Right ventricle myocardium superior (tissue), 1 donor: ENCODE measurements at regions not wholly inside any gene's neighbourhood (a gene's known extent, or its start where the extent isn't known, plus 50 kb on each side); places are given as distances from the start of the nearest gene placed in this dataset.

Source experiments
- ATAC-seq: fragments of 200-7000 bp; cut with Tn5 transposase; one replicate; pipeline ENCODE4 v1.9.1; 2020; ENCODE audit warnings: mild to moderate bottlenecking; ENCODE audit not compliant: poor library complexity
- DNase-seq: peaks from one replicate; pipeline ENCODE4 v3.0.0-alpha.2; 2020
- intact Hi-C: fragments of 100-400 bp; cut with DNase I; formaldehyde crosslinking; loops from one replicate; pipeline ENCODE4 v1.11.2; 2022
- donor health status: DM: no; HTN: yes; CAD: no; lungs with severe emphysema.

DNA sequence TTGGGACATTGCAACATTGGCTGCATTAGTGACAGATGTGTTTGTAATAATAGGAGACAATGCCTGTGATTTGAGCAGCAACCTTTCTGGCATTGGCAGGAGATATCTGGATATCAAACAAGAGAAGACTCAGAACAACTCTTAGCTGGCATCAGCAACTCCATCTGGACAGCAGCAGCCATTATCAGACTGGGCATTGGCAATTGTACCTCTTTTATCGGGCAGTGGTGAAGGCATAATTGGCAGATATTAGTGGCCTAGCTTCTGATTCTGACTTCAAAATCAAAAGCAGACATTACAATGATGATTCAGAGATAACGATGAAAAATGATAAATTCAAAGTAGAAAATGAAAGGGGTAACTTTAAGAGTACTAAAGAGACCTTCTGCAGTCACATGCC, 1193.7 kb downstream of the EFNB2 start:
- DNase-seq: no peak
- ATAC-seq: no peak
- intact Hi-C loops: no loop called here

DNA sequence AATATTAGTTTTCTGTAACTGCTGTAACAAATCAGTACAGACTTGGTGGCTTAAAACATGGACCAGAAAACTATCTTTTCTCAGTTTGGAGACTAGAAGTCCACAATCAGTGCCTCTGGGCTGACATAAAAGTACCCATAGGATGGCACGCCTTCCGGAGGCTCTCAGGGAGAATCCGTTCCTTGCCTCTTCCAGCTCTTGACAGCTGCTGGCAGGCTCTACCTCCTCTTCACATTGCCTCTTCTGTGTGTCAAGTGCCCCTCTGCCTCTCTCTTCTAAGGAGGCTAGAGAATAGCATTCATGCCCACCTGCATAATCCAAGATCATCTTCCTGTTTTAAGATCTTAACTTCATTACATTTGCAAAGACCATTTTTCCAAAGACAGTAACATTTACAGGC, 1194.2 kb downstream of the EFNB2 start:
- DNase-seq: no peak
- intact Hi-C loops: no loop called here
- no peak for ATAC-seq

DNA sequence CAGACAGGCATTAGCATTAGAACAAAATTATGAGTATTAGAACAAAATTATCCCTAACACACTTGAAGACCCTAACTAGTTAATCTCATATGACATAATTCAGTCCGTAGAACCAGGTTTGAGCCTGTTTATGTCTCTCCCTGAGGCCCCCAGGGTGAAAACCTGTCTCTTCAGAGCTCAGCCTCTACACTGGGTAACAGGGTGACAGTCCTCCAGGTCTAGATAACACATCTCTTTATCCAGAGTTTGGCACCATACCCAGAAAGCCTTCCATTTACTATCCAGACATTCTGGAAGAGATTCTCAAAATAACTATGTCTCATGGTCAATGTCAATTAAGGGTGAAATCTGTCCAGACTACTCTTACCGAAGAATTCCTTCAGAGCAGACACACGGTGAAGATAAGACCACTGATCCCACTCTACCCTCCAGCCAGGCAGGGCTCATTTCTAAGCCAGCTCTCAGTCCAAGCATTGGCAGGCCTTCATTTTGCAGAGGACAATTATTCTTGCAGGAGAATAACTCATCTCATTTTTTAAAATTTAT, 1195.3 kb downstream of the EFNB2 start:
- intact Hi-C loops: no loop called here
- no peak for DNase-seq
- no peak for ATAC-seq

DNA sequence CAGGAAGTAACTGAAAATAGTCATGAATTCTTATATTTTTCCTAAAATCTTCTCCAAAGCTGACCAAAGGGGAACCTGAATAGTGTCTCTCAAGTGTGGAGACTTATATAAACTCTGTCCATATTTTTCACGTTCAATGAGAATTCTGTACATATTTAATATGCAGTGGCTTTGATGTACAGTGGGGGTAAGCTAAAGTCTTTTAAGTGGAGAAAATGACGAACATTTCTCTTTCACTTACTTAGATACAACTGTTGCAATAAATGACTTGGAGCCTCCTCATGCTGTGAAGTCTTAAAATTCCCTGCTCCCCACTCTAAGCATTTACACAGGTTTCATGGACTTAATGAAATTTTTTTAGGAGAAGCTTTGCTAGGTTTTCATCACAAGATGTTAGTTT, 1196.7 kb downstream of the EFNB2 start:
- DNase-seq (no peak), ATAC-seq (no peak)
- intact Hi-C loops: no loop called here

DNA sequence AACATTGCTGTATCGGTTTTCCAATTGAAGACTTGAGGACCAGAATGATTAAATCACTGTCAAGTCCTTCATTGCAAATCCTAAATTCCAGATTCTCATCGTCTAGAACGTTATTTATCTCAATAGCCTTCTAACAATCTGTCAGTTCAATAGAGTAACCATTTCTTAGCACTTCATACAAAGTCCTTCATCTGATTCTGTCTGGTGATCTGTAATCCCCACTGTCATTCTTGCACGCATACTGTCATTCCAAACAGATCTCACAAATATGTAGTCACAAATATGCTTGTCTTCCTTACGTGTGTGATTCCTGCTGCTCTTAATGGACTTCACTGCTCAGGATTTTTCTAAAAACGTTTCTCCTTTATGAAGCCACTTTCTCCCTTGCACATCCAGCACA, 1197.5 kb downstream of the EFNB2 start:
- intact Hi-C loops: no loop called here
- DNase-seq: no peak
- ATAC-seq: no peak

DNA sequence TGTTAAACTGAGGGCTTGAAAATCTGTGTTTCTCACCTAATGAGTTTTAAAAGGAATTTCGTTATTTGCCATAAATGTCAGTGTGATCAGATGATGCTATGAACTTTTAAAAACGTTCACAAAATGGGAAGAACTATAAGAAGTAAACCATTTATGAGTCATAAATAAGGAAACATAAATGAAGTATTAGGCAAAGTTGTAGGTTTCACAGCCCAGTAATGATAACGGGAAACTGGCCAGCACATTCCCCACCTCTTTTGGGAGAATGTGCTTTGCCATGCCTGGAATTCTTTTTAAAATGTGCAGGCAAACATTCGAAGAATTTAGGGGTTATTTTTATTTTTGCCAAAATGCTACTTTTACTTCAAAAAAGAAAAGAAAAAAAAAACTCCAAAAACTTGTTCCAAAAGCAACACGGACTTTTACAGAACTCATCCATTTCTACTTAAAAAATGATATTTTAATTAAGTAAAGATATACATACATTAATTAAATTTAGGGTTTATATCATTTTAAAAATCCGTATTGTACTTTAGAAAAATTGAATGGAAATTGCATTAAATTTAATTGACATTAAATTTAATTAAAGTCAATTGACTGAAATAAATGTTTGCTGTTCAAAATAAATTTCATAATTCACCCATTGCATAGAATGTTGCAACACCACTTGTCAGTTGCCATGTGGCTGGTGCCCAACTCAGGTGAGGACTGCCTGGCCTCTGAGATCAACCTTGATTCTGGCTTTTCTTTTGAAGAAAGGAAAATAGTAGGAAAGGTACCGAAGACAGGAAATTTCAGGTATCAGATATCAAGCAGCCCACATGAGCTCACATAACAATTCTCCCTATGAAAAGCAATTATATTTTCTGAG, 1198.5 kb downstream of the EFNB2 start:
- ATAC-seq (no peak), DNase-seq (no peak)
- intact Hi-C loops: no loop called here

DNA sequence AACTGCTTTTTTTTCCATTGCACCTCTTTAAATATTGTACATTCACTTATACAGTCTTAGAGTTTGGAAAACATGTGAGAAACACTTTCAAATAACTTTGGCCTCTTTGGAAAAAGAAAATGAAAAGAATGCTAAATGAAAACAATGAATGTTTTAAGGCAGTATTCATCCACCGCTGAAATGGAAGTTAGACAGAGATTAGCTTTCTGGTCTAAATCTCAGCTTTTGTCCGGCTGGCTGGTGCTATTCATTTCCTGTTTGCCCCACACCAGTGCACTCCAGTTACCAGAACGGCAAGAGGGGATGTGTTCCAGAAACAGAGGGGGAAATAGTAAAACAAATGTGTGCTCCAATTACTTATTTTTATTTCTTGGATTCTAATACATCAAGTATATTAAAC, 1201.3 kb downstream of the EFNB2 start:
- DNase-seq (no peak), ATAC-seq (no peak)
- intact Hi-C loops: no loop called here

DNA sequence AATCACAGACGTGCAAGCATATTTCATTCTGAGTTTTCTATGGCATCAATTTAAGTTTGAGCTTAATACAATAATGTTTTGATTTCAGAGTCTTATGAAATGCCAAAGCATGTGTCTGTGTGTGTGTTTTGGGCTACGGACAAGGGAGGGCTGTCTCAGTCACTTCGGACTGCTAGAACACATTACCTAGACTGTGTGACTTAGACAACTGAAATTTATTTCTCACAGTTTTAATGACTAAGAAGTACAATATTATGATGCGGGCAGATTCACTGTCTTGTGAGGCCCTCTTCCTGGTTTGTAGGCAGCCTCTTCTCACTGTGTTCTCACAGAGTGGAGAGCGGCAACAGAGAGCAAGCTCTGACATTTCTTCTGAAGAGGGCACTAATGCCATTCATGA, 1202.0 kb downstream of the EFNB2 start:
- intact Hi-C loops: no loop called here
- DNase-seq (no peak), ATAC-seq (no peak)

DNA sequence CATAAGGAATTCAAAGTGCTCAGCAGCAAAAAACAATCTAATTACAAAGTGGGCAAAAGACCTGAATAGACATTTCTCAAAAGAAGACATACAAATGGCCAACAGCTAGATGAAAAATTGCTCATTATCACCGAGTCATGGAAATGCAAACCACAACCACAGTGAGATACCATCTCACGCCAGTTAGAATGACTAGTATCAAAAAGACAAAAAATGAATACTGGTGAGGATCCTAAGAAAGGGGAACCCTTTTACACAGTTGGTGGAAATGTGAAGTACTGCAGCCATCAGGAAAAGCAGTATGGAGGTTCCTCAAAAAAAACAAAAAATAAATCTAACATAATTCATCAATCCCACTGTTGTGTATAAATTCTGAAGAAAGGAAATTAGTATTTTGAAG, 1206.1 kb downstream of the EFNB2 start:
- ATAC-seq (no peak), DNase-seq (no peak)
- intact Hi-C loops: no loop called here

DNA sequence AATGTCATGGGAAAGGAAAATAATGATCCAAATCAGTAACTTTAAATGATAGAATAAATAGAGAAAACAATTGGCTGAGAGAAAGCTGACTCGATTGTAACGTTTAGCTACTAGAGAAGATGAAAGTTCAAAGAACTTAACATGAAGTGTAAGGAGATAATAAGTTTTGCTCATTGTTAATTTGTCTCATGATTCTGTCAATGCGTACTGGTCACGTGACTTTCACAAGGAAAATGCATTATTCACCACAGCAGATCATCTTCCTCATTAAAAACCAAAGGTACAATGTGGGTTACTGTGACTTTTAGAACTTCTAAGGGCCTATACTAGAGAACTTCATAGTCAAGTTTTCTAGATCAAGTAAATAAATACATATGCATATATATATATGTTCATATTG, 1207.2 kb downstream of the EFNB2 start:
- DNase-seq (no peak), ATAC-seq (no peak)
- intact Hi-C loops: no loop called here

DNA sequence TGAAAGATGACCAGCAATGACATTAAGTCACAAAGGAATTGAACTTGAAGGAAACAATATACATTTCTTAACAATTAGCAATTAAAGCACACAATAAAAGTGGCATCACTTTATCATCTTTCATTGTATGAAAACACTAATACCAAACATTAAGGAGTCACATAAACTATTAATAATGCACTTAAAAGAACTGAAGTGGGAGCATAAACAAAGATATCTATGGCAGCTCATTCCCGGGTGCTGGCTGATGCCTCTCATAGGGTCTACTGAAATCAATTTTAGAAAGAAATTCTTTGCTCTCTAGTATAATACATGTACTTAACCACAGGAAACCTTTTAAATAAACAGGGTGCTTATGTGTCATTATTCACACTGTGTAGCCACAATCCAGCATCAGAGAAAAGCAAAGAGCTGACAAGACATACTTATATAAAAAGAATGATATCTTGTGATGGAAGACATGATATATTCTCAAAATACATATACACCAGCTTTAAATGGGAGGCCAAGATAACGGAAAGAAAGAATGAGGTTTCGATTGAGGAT, 1207.8 kb downstream of the EFNB2 start:
- DNase-seq (no peak), ATAC-seq (no peak)
- intact Hi-C loops: no loop called here

DNA sequence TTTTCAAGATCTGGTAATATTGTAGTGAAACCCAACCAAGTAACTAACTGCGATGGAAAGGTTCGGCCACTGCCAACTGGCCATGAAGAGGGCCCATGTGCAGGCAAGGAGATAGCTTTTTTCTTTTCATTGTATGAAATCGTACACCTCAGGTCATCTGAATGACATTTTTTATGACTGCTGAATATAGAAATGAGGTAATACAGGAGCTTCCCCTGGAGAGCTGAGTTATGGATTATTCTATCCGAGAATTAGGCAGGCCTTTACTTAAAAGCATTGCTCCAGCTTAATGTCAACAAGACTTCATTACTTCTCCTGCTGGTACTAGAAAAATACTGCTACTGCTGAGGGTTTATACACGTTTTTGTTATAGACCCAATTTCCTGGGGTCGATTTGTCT, 1215.6 kb downstream of the EFNB2 start:
- DNase-seq (no peak), ATAC-seq (no peak)
- intact Hi-C loops: no loop called here

DNA sequence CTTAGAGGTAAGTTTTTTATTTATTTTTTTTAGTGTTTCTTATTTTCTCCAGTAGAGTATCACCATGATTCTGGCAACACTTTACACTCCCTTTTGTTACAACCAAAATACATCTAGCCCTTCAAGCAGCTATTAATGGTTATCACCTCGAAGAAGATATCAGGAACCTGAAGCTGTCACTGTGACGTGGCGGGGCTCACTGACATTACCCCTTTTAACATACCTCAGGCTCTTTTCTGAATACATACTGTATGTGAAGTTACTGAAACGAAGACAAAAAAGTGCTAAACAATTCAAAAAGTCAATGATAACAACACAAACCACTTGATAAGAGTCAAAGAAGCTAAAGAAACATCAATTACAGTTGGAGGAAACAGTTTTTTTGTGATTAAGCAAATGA, 1218.7 kb downstream of the EFNB2 start:
- intact Hi-C loops: no loop called here

DNA sequence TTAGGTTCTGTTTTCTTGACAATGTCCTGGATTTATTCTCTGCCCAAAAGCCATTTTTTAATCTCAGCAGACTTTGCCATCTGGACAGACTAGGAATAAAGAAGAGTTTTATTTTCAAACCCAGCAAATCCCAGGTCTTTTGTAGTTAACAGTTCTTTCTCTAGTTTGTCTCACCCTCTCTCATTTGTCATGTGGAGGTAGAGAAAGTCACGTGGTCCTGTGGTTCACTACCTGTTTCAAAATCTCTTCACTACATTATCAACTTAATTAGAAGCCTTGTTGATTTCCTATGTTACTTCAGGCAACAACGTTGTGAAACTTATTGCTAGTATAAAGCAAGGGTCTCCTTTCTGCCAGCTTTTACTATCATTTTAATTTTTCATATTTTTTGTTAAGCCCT, 1222.6 kb downstream of the EFNB2 start:
- intact Hi-C loops: loop anchor here (2.0 kb wide), 1 partner anchor 28 kb away; no protein-coding TSS in a partner anchor

More for the DNA sequence above, 1218.7 kb downstream of the EFNB2 start:
- DNase-seq (no peak), ATAC-seq (no peak)

DNA sequence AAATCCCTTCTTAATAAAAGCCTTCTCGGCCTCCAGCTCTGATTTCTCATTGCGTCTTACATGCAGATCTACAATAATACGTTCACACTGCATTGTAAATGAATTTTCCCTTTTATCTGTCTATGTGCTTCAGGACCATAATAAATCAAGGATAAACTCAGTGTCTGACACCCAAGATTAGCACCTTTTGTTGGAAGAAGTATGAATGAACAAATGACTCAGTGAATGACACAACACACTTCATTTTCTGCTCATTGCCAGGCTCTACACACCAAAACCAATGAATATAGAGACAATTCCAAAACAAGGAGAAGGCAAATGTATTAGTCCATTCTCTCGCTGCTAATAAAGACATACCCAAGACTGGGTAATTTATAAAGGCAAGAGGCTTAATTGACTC, 1224.4 kb downstream of the EFNB2 start:
- no peak for DNase-seq
- intact Hi-C loops: no loop called here
- ATAC-seq: no peak

More for the DNA sequence above, 1222.6 kb downstream of the EFNB2 start:
- DNase-seq (no peak), ATAC-seq (no peak)

DNA sequence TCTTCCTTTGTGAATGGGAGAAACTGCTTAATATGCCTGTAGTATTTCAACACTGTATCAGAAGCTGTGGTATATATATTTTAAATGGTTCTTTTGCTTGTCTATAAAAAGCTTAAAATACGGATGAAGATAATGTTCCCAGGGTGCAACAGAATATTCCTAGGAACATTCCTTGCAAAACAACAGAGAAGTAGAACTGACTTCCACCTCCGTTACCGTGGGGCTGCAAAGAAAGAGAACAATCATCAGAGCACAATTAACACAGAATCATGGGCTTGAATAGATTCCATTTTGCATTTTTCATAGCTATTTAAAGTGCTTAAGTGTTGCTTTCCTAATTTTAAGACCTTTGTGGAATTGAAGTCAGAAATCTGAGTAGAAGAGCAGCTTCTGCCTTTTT, 1227.7 kb downstream of the EFNB2 start:
- intact Hi-C loops: no loop called here
- DNase-seq (no peak), ATAC-seq (no peak)

DNA sequence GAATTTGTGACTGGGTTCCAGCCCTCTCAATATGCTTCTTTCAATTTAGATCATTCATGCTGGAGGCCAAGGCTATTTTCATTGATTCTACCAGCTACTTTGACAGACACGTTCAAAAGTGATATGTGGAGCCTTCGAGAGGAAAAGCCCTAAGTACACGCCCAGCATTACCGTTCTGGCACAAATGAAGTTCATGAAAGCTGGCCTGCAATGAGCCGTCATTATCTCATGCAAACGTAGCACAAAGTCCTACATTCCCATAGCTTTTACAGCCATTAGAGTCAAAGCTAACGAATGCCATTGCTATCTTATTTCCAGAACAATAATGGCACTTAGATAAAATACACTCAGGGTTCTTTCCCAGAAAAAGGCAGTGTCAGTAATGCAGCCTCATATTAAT, 1237.6 kb downstream of the EFNB2 start:
- DNase-seq (no peak), ATAC-seq (no peak)

DNA sequence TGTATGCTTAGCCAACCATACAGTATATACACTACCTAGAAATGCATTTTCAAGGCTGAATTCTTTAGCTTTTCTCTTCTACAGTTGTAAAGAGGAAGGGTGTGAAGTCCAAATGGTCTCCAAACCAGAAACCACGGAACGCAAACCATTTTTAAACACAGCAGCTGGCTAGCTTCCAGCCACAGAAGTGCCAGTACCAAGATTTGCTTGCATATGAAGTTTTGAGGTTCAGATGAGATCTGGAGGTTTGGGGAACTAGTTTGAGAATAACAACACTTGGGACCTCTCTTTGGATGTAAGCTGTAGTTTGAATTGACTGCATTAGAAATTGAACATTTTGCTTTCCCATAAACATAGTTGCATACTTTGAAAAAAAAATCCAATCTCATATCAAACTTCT, 1243.5 kb downstream of the EFNB2 start:
- intact Hi-C loops: no loop called here
- ATAC-seq (no peak), DNase-seq (no peak)

More for the DNA sequence above, 1237.6 kb downstream of the EFNB2 start:
- intact Hi-C loops: no loop called here

DNA sequence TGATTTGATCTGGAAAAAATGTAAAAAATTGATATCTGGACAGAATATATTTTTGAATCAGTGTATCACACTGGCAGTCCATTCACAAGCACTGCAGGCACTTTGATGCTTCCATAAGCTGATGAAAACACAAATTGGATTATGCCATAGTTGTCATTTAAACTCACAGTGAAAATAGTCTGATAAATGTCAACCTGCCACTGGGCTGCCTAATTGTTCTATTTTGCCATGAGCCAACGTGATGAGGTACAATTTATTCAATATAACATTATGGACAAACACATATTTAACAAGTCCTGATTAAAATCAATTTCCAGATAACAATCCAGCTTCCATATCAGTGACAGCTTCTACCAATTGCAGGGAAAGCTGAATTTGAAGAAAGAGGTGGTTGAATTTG, 1244.9 kb downstream of the EFNB2 start:
- intact Hi-C loops: no loop called here
- no peak for ATAC-seq
- no peak for DNase-seq

DNA sequence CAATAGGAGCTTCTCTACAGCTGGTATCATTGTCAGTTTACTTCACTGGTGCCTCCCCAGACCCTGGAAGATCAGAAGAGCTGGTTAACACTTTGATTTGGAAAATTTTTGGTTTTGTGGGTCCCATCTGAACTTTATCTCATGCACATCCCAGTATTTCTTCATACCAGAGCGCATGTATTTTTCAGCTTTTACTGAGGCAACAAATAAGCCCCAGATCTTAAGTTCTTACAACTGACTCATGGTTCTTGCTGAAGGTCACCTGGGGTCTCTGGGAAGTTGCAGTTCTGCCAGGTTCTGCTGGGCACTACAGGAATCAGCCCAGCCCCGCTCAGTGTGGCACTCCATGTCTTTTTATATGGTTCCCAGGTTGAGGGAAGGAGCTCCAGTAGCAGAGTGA, 1249.9 kb downstream of the EFNB2 start:
- ATAC-seq (no peak), DNase-seq (no peak)
- intact Hi-C loops: loop anchor here (2.0 kb wide), 1 partner anchor 27 kb away; no protein-coding TSS in a partner anchor
